IMR-90 (cell line): ENCODE measurements at regions not wholly inside any gene's neighbourhood (a gene's known extent, or its start where the extent isn't known, plus 50 kb on each side); places are given as distances from the start of the nearest gene placed in this dataset.

Experiments
- ATAC-seq: fragments of 200-7000 bp; cut with Tn5 transposase; 2 replicates; pipeline ENCODE4 v1.9.1; 2020; ENCODE audit warnings: low read depth, mild to moderate bottlenecking, moderate library complexity
- BruUV-seq: library from RNA; stranded (reverse); fragments of 400-500 nt; replicated peaks from 2 replicates; lab custom pipeline; 2021; lab: Mats Ljungman, UMichigan
- CTCF ChIA-PET: fragments of 300-600 bp; formaldehyde crosslinking; extraction: SDS; loops from one replicate; lab custom pipeline; 2021; ENCODE audit warnings: antibody characterized with exemption; lab: Yijun Ruan, JAX
- POLR2A ChIA-PET: fragments of 300-600 bp; sonication (Branson Sonifier 250); formaldehyde crosslinking; loops from one replicate; lab custom pipeline; 2022; ENCODE audit warnings: antibody characterized with exemption; ENCODE audit not compliant: unreplicated experiment; lab: Charles Lee
- DNase-seq: peaks from one replicate; pipeline ENCODE4 v3.0.0; 2013
- H2AFZ ChIP-seq: replicated peaks from 2 replicates; pipeline ENCODE3; 2013; ENCODE audit warnings: low read length, mild to moderate bottlenecking; ENCODE audit not compliant: poor library complexity
- H2AK5ac ChIP-seq: 2 replicates; pipeline ENCODE4 v1.6.1; 2013; ENCODE audit warnings: low read depth, low read length, inconsistent platforms
- H2AK9ac ChIP-seq: replicated peaks from 2 replicates; pipeline ENCODE3; 2013; ENCODE audit warnings: mild to moderate bottlenecking, low read depth, low read length, moderate library complexity; ENCODE audit not compliant: poor library complexity
- H2BK120ac ChIP-seq: 2 replicates; pipeline ENCODE4 v1.6.1; 2013; ENCODE audit warnings: low read depth, low read length, inconsistent platforms
- H2BK15ac ChIP-seq: 3 replicates; pipeline ENCODE4 v1.6.1; 2013; ENCODE audit warnings: low read depth, low read length, inconsistent platforms
- H2BK20ac ChIP-seq: 2 replicates; pipeline ENCODE4 v1.6.1; 2013; ENCODE audit warnings: low read depth, mild to moderate bottlenecking, inconsistent platforms, low read length, moderate library complexity
- H2BK5ac ChIP-seq: 2 replicates; pipeline ENCODE4 v1.6.1; 2013; ENCODE audit warnings: mild to moderate bottlenecking, low read depth, low read length, inconsistent platforms; ENCODE audit not compliant: poor library complexity, severe bottlenecking
- H3K14ac ChIP-seq: replicated peaks from 2 replicates; pipeline ENCODE4 v1.6.1; 2013; ENCODE audit warnings: low read depth, low read length, inconsistent platforms
- H3K18ac ChIP-seq: 2 replicates; pipeline ENCODE4 v1.6.1; 2013; ENCODE audit warnings: low read depth, low read length, control low read depth
- H3K23ac ChIP-seq: 2 replicates; pipeline ENCODE4 v1.6.1; 2013; ENCODE audit warnings: low read depth, low read length, inconsistent platforms
- H3K27ac ChIP-seq: 2 replicates; pipeline ENCODE4 v1.5.1; 2013; ENCODE audit warnings: mild to moderate bottlenecking, control low read depth, low read length; ENCODE audit not compliant: insufficient read depth
- H3K27me3 ChIP-seq: 2 replicates; pipeline ENCODE4 v1.6.1; 2013; ENCODE audit warnings: low read length; ENCODE audit not compliant: control insufficient read depth, insufficient read depth
- H3K36me3 ChIP-seq: 2 replicates; pipeline ENCODE4 v1.6.1; 2013; ENCODE audit warnings: low read length, mixed read lengths; ENCODE audit not compliant: control insufficient read depth, insufficient read depth
- H3K4ac ChIP-seq: 2 replicates; pipeline ENCODE4 v1.6.1; 2013; ENCODE audit warnings: low read depth, low read length, inconsistent platforms
- H3K4me1 ChIP-seq: 2 replicates; pipeline ENCODE4 v1.6.1; 2013; ENCODE audit warnings: low read length, mixed read lengths; ENCODE audit not compliant: control insufficient read depth, insufficient read depth
- H3K4me2 ChIP-seq: 2 replicates; pipeline ENCODE4 v1.6.1; 2013; ENCODE audit warnings: low read depth, mild to moderate bottlenecking, control low read depth, low read length, moderate library complexity
- H3K4me3 ChIP-seq: 2 replicates; pipeline ENCODE4 v1.5.1; 2013; ENCODE audit warnings: low read depth, mild to moderate bottlenecking, control low read depth, low read length, moderate library complexity; ENCODE audit not compliant: insufficient read depth
- H3K56ac ChIP-seq: 2 replicates; pipeline ENCODE4 v1.6.1; 2013; ENCODE audit warnings: low read length, inconsistent platforms; ENCODE audit not compliant: insufficient read depth; ENCODE audit errors: extremely low read depth
- H3K79me1 ChIP-seq, 2 experiments: 2 replicates each; pipeline ENCODE4 v1.6.1; 2013; ENCODE audit warnings: low read length in 2 of 2, inconsistent platforms in 1 of 2, low read depth in 1 of 2
- H3K9ac ChIP-seq: 2 replicates; pipeline ENCODE4 v1.6.1; 2013; ENCODE audit warnings: low read depth, low read length, control low read depth
- H3K9me1 ChIP-seq: 2 replicates; pipeline ENCODE4 v1.6.1; 2013; ENCODE audit warnings: low read length, inconsistent platforms; ENCODE audit not compliant: insufficient read depth
- H3K9me3 ChIP-seq: 2 replicates; pipeline ENCODE4 v1.6.1; 2013; ENCODE audit warnings: low read length; ENCODE audit not compliant: control insufficient read depth, insufficient read depth
- H4K20me1 ChIP-seq: 2 replicates; pipeline ENCODE4 v1.6.1; 2013; ENCODE audit warnings: low read length, inconsistent platforms; ENCODE audit not compliant: insufficient read depth
- H4K5ac ChIP-seq: 2 replicates; pipeline ENCODE4 v1.6.1; 2013; ENCODE audit warnings: mild to moderate bottlenecking, low read depth, low read length, control low read depth
- H4K8ac ChIP-seq, 2 experiments: 2 replicates each; pipeline ENCODE4 v1.6.1; 2013; ENCODE audit warnings: low read depth in 2 of 2, low read length in 2 of 2, control low read depth in 1 of 2, inconsistent platforms in 1 of 2
- H4K91ac ChIP-seq: 2 replicates; pipeline ENCODE4 v1.6.1; 2013; ENCODE audit warnings: low read depth, low read length, inconsistent platforms; ENCODE audit not compliant: insufficient read depth
- BHLHE40 ChIP-seq: fragments of 150-350 bp; IDR thresholded peaks from 2 replicates; pipeline ENCODE4 v1.6.1; 2016; ENCODE audit warnings: mild to moderate bottlenecking, low read depth, low read length
- CEBPB ChIP-seq: IDR thresholded peaks from 2 replicates; pipeline ENCODE4 v1.6.1; 2012; ENCODE audit warnings: low read depth, low read length, improper control_type of control experiment
- CHD1 ChIP-seq: IDR thresholded peaks from 2 replicates; pipeline ENCODE4 v1.6.1; 2012; ENCODE audit warnings: low read depth, low read length, improper control_type of control experiment
- FOS ChIP-seq: fragments of 150-350 bp; IDR thresholded peaks from 2 replicates; pipeline ENCODE4 v1.6.1; 2016; ENCODE audit warnings: low read depth, low read length
- MAFK ChIP-seq: IDR thresholded peaks from 2 replicates; pipeline ENCODE4 v1.6.1; 2012; ENCODE audit warnings: low read depth, low read length, improper control_type of control experiment
- MAZ ChIP-seq: IDR thresholded peaks from 2 replicates; pipeline ENCODE4 v1.6.1; 2012; ENCODE audit warnings: low read depth, mild to moderate bottlenecking, low read length, improper control_type of control experiment, moderate library complexity, borderline replicate concordance
- MXI1 ChIP-seq: IDR thresholded peaks from 2 replicates; pipeline ENCODE4 v1.6.1; 2012; ENCODE audit warnings: low read depth, mild to moderate bottlenecking, low read length, moderate library complexity, borderline replicate concordance
- NFE2L2 ChIP-seq: fragments of 150-350 bp; IDR thresholded peaks from 2 replicates; pipeline ENCODE4 v1.6.1; 2016; ENCODE audit warnings: low read depth, mild to moderate bottlenecking, low read length
- POLR2A ChIP-seq: IDR thresholded peaks from 2 replicates; pipeline ENCODE4 v1.6.1; 2012; ENCODE audit warnings: mild to moderate bottlenecking, low read depth, low read length
- RAD21 ChIP-seq: IDR thresholded peaks from 2 replicates; pipeline ENCODE4 v1.6.1; 2012; ENCODE audit warnings: low read length, improper control_type of control experiment
- RCOR1 ChIP-seq: IDR thresholded peaks from 2 replicates; pipeline ENCODE4 v1.6.1; 2012; ENCODE audit warnings: mild to moderate bottlenecking, low read length, improper control_type of control experiment; ENCODE audit not compliant: insufficient replicate concordance
- RFX5 ChIP-seq: IDR thresholded peaks from 2 replicates; pipeline ENCODE4 v1.8.0; 2012; ENCODE audit warnings: low read depth, mild to moderate bottlenecking, low read length, moderate library complexity
- SMC3 ChIP-seq: fragments of 150-350 bp; IDR thresholded peaks from 2 replicates; pipeline ENCODE4 v1.6.1; 2016; ENCODE audit warnings: low read depth, mild to moderate bottlenecking, antibody characterized with exemption, low read length, moderate library complexity
- USF2 ChIP-seq: fragments of 150-350 bp; IDR thresholded peaks from 2 replicates; pipeline ENCODE4 v1.6.1; 2017; ENCODE audit warnings: mild to moderate bottlenecking, antibody characterized with exemption, low read length, low read depth
- WGBS, 2 experiments: methylation state at CpG; one replicate each; pipeline versions ENCODE4 v1.1.5 to v1.1.7; 2013; ENCODE audit warnings: missing lambda C conversion rate in 2 of 2; ENCODE audit not compliant: insufficient read length in 1 of 2; ENCODE audit errors: extremely low coverage in 2 of 2; 5-methylcytosine and 5-hydroxymethylcytosine counted together
- dilution Hi-C: fragments of 300-500 bp; cut with HindIII; formaldehyde crosslinking; loops from one replicate; pipeline ENCODE4 v1.14.3; 2018; ENCODE audit warnings: low sequenced_read_pairs; ENCODE audit not compliant: unreplicated experiment
- in situ Hi-C: fragments of 300-500 bp; cut with MboI; formaldehyde crosslinking; loops from 3 replicates; pipeline ENCODE4 v1.14.3; 2019; ENCODE audit warnings: low sequenced_read_pairs, inconsistent platforms, mixed read lengths
- intact Hi-C: fragments of 100-400 bp; cut with micrococcal nuclease; formaldehyde crosslinking; loops from 2 replicates; pipeline ENCODE4 v1.10.0; 2022
- TF ChIP-seq, protein P1 (sequence below): fragments of 150-350 bp; IDR thresholded peaks from 2 replicates; pipeline ENCODE4 v1.6.1; 2016; ENCODE audit warnings: low read depth, mild to moderate bottlenecking, low read length, moderate library complexity, borderline replicate concordance

- WGBS, 2 experiments: no CpG with 5 or more reads among the region's 2 CpGs
- BruUV-seq: no TSS peak
- in situ Hi-C loops (no loop called here), intact Hi-C loops (no loop called here), dilution Hi-C loops (no loop called here)
- Histone ChIP-seq H3K27ac (no peak overlapping the region), H3K56ac (no peak overlapping the region), H3K4me1 (no peaks in the 10 kb centered on the region), H3K4me3 (no peak overlapping the region), H3K9me3 (peaks cover 3% of the 10 kb centered on the region; the same call in 1 of the 2 replicates), H2BK15ac (no peak overlapping the region), H2AK5ac (no peak overlapping the region), H2AFZ (no peak overlapping the region), H3K4me2 (no peak overlapping the region), H3K9me1 (no peaks in the 10 kb centered on the region), H2BK5ac (no peak overlapping the region), H2AK9ac (no peak overlapping the region), H4K8ac (no peak overlapping the region), H3K27me3 (no peaks in the 10 kb centered on the region), H3K4ac (no peak overlapping the region), H4K5ac (no peak overlapping the region), H4K91ac (no peak overlapping the region), H2BK120ac (no peak overlapping the region), H4K20me1 (no peaks in the 10 kb centered on the region), H3K9ac (no peak overlapping the region), H3K36me3 (no peaks in the 10 kb centered on the region), H3K23ac (no peak overlapping the region), H3K14ac (no peak overlapping the region), H3K79me1 (no peaks in the 10 kb centered on the region), H3K18ac (no peak overlapping the region), H2BK20ac (no peak overlapping the region)
- ChIA-PET CTCF (no interaction called here), POLR2A (no interaction called here)
- TF ChIP-seq SMC3 (no peak), FOS (no peak), RAD21 (no peak), NFE2L2 (no peak), POLR2A (no peak), MAZ (no peak), RCOR1 (no peak), BHLHE40 (no peak), CEBPB (no peak), USF2 (no peak), MXI1 (no peak), CHD1 (no peak), RFX5 (no peak), MAFK (no peak)
- TF ChIP-seq, protein P1, sequence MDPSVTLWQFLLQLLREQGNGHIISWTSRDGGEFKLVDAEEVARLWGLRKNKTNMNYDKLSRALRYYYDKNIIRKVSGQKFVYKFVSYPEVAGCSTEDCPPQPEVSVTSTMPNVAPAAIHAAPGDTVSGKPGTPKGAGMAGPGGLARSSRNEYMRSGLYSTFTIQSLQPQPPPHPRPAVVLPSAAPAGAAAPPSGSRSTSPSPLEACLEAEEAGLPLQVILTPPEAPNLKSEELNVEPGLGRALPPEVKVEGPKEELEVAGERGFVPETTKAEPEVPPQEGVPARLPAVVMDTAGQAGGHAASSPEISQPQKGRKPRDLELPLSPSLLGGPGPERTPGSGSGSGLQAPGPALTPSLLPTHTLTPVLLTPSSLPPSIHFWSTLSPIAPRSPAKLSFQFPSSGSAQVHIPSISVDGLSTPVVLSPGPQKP: no peak
- no peak for DNase-seq
- ATAC-seq: no peak
These were observed 111.2 kb upstream of the PTPRT start for GRCh38 chr20:43300901-43301300.
